ENCODE measurements at regions not wholly inside any gene's neighbourhood (a gene's known extent, or its start where the extent isn't known, plus 50 kb on each side); places are given as distances from the start of the nearest gene placed in this dataset.
"Not testable (repeated sequence)": the region's sequence is repeated elsewhere in the genome, so short reads cannot be mapped to it uniquely, and the experiment has no call there.

- no peak for DNase-seq (ENCODE audit: low read depth in 2 of 2)
These were observed 51.6 kb upstream of the BLTP1 start for GRCh38 chr4:122100508-122100907.

GRCh38 chr4:122099896-122100295, 52.2 kb upstream of the BLTP1 start:
- DNase-seq (ENCODE audit: low read depth in 2 of 2): no peak

DNA sequence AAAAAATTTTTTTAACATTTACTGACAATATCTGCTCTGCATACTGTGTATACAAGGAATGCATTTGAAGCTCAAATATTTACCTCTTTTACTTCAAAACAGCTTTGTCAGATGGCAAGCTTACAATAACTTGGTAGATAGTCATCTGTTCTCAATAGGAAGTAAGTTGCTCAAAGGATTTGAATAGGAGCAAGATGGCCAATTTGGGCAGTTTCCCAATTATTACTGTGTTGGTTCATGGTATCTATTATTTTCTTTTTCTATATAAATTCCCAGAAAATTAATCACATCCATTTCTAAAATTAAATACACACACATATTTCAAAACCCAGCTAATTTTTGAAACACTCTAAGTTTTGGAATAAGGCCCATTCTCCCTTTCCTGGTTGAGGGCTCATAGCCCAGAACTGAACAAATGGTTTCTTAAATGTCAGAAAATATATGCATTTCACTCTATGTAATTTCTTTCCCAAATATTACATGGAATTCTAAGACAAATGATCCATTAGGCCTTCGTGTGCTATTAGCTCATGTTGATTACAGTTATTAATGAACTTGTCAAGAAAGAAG, 60.2 kb upstream of the BLTP1 start:
- no peak for DNase-seq (ENCODE audit: low read depth in 2 of 2)

- DNase-seq (ENCODE audit: low read depth in 2 of 2): no peak
These were observed 60.7 kb upstream of the BLTP1 start for GRCh38 chr4:122091397-122091796.

- DNase-seq (ENCODE audit: low read depth in 2 of 2): no peak
These were observed 61.1 kb upstream of the BLTP1 start for GRCh38 chr4:122090989-122091388.

DNA sequence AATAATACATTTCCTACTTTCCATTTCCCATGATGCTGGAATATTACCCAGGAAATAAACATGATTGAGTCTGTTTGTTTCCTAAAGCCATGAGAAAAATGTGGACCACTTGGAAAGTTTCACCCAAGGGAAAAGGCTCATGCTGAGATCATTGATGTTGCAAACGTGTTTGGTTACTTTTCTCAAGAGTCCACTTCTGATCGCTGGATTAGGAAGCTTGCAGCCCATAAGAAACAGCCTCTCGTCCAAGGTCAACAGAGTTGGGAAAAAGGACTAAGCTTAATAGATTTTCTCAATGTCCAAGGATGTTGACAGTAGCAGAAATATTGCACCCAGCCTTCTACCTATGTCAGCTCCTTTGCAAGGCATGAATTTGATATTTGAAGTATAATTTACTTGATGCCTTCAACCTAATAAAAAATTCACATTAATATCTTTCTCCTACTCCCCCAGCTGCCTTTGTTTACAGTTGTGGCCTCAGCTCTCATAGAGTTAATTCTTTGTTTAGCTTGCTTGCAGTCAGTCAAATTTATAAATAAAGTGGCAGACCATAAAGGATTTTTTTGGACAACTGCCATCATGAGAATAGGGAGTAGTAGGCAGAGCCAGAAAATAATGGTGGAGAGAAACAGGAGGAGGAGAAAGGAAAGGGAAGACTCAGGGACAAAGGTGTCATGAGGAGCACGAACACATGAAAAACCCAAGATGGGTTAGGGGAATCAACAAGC, 65.6 kb upstream of the BLTP1 start:
- no peak for DNase-seq (ENCODE audit: low read depth in 2 of 2)

DNA sequence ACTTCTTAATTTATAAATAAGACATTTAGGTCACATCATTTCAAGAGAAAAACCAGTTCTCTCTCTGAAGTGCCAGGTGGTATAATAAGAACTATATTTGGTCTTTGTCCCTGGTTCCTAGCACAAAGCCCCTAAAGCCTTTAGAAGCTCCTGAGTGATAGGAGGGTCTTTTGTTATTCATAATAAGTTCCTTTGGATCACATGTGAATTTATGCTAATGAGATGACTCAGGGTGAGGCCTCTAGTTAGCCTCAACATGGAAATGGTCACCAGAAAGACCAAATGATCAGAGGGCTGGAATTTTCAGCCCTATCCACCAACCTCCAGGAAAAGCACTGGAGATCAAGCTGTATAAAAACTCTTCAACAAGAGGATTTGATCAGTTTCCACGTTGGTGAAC, 68.1 kb upstream of the BLTP1 start:
- no peak for DNase-seq (ENCODE audit: low read depth in 2 of 2)

GRCh38 chr4:122083351-122083750, 68.8 kb upstream of the BLTP1 start:
- DNase-seq (ENCODE audit: low read depth in 2 of 2): no peak

GRCh38 chr4:122082661-122083060, 69.5 kb upstream of the BLTP1 start:
- no peak for DNase-seq (ENCODE audit: low read depth in 2 of 2)

- not testable (repeated sequence) for DNase-seq (ENCODE audit: low read depth in 2 of 2)
These were observed 74.5 kb upstream of the BLTP1 start for GRCh38 chr4:122077653-122078052.

GRCh38 chr4:122076835-122077234, 75.3 kb upstream of the BLTP1 start:
- DNase-seq (ENCODE audit: low read depth in 2 of 2): not testable (repeated sequence)

DNA sequence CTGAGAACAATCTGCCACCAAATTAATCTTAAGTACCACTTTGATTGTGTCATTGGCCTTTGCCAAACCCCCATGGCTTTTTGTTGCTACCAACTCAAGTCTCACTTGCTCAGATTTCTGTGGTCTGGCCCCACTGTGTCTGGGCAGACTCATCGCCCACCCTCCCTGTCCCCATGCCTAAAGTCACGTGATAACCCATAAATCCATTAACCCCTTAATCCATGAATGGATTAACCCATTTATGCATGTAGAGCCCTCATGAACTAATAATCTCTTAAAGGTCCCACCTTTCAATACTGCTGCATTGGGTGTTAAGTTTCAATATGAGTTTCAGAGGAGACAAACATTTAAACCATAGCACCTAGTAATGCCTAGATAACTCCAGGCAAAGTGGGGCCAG, 78.5 kb upstream of the BLTP1 start:
- no peak for DNase-seq (ENCODE audit: low read depth in 2 of 2)

- DNase-seq (ENCODE audit: low read depth in 2 of 2): no peak
These were observed 86.2 kb upstream of the BLTP1 start for GRCh38 chr4:122065915-122066314.

- no peak for DNase-seq (ENCODE audit: low read depth in 2 of 2)
These were observed 87.0 kb upstream of the BLTP1 start for GRCh38 chr4:122065149-122065548.

GRCh38 chr4:122053186-122053585, 98.9 kb upstream of the BLTP1 start:
- DNase-seq (ENCODE audit: low read depth in 2 of 2): no peak

DNA sequence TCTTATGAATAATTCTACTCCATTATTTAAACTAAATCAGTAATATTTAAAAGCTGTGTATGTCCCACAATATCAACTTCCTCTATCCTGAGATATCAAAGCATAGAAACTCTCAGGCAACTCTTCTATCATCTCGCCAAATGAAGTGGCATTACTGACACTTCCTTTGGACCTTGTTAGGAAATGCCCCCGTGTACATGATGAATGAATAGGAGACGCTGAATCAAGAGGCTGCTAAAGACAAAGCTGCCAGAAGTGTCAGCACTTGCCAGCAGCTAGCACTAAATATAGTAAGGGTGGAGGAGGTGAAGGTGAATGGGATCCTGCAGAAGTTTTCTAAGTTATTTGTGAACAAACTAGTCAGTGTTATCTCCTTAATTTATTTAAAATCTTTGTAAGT, 99.5 kb upstream of the BLTP1 start:
- no peak for DNase-seq (ENCODE audit: low read depth in 2 of 2)

- DNase-seq (ENCODE audit: low read depth in 2 of 2): no peak
These were observed 99.0 kb upstream of the TRPC3 start for GRCh38 chr4:122050841-122051240.

GRCh38 chr4:122047456-122048425, 95.9 kb upstream of the TRPC3 start:
- no peak for DNase-seq (ENCODE audit: low read depth in 2 of 2)

GRCh38 chr4:122046255-122046654, 94.4 kb upstream of the TRPC3 start:
- DNase-seq (ENCODE audit: low read depth in 2 of 2): no peak

- no peak for DNase-seq (ENCODE audit: low read depth in 2 of 2)
These were observed 93.7 kb upstream of the TRPC3 start for GRCh38 chr4:122045533-122045932.

DNA sequence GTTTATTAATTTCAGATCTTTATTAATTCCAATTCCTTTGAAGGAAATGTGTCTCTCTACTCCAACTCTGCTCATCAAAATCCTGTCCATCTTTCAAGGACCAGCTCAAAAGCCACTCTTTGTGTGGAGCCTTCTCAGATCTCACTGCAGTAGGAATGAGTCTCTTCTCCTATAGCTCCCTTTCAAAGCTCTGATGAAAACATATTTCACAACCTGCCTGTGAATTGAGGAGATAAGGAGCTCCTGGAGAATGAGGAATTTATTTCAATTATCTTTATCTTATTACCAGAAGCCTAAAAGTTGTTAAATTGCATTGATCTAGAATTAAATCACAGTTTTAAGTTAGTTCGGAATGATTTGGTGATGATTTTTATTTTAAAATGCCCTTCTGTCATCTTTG, 92.6 kb upstream of the TRPC3 start:
- DNase-seq (ENCODE audit: low read depth in 2 of 2): no peak

- no peak for DNase-seq (ENCODE audit: low read depth in 2 of 2)
These were observed 89.5 kb upstream of the TRPC3 start for GRCh38 chr4:122041312-122041711.

DNA sequence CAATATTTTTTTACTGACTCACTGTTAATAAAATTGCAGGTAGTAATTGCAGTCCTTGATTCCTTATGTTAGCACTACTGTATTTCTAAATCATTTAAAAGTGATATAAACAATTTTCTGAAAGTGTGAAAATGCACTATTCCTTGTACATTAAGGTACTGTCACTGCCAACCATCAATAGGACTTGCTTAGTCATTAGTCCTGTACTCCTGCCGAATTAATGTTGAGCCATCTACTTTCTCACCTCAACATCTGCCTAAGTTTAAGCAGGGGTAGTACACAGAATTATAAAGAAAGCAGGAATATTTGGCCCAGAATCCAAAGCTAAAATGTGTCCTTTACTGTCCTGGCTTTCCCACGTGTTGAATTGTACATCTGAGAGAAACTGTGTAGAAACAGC, 87.0 kb upstream of the TRPC3 start:
- DNase-seq (ENCODE audit: low read depth in 2 of 2): no peak
